ENCODE measurements at regions not wholly inside any gene's neighbourhood (a gene's known extent, or its start where the extent isn't known, plus 50 kb on each side); places are given as distances from the start of the nearest gene placed in this dataset.

DNA sequence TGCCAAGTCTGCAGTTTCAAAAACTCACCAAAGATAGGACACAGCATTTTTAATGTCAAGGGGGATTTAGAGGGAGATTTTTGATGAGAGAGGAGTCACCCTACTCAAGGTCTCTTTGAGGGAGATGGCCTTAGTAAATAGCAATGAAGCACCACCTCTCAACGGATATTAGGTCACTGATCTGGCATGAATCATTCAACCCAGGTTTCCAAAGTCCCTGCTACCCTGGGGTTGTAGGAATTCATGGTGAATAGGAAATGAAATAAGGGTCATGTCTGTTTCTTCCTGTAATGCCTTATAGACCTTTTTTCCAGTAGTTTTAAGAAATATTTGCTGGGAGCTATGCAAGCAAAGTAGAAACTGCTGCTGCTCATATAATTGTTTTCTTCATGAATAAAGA, 2154.9 kb downstream of the LRRC4C start:
- no peaks in the 10 kb centered on the region for H3K36me3 ChIP-seq
- no peak for DNase-seq
- H3K27me3 ChIP-seq, result no peaks in the 10 kb centered on the region
- TF ChIP-seq, protein P1, sequence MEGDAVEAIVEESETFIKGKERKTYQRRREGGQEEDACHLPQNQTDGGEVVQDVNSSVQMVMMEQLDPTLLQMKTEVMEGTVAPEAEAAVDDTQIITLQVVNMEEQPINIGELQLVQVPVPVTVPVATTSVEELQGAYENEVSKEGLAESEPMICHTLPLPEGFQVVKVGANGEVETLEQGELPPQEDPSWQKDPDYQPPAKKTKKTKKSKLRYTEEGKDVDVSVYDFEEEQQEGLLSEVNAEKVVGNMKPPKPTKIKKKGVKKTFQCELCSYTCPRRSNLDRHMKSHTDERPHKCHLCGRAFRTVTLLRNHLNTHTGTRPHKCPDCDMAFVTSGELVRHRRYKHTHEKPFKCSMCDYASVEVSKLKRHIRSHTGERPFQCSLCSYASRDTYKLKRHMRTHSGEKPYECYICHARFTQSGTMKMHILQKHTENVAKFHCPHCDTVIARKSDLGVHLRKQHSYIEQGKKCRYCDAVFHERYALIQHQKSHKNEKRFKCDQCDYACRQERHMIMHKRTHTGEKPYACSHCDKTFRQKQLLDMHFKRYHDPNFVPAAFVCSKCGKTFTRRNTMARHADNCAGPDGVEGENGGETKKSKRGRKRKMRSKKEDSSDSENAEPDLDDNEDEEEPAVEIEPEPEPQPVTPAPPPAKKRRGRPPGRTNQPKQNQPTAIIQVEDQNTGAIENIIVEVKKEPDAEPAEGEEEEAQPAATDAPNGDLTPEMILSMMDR (IDR thresholded peaks at IDR 0.05), result no peak
- TF ChIP-seq POLR2A (IDR thresholded peaks at IDR 0.05), result no peak
- TF ChIP-seq POLR2AphosphoS5 (IDR thresholded peaks at IDR 0.05), result no peak
- TF ChIP-seq EP300 (IDR thresholded peaks at IDR 0.05), result no peak
- intact Hi-C loops (cut with DNase I; ENCODE audit: low total_unique reads), result no loop called here
- no peaks in the 10 kb centered on the region for H3K4me1 ChIP-seq
- H3K4me3 ChIP-seq, result no peak overlapping the region
- 44 to 61% (median 52%) methylated on average over 1 of the region's 1 CpG for WGBS, 5 donors
- H3K27ac ChIP-seq, result no peak overlapping the region
- peaks cover 0 to 6% (median 0%) of the 10 kb centered on the region in 4 donors for H3K9me3 ChIP-seq

DNA sequence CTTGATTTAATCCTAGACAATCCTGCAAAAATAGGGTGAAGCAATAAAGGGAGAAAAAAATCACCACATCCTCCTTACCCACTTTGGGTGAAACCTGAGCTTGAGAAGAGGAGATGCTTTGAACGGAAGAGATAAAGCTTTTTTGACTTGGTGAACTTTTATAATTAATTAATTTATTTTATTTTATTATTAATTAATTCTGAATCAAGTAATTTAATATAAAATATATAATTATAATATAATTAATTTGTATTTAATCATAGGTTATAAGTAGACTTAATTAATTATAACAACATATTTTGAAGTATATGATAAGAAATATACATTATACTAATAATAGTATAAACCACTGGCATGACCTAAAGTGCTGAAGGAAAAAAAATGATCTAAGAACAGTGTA, 2164.8 kb downstream of the LRRC4C start:
- no peaks in the 10 kb centered on the region for H3K4me1 ChIP-seq
- H3K27ac ChIP-seq, result no peak overlapping the region
- H3K9me3 ChIP-seq, result peaks cover 0 to 14% (median 3%) of the 10 kb centered on the region in 4 donors
- no peaks in the 10 kb centered on the region for H3K27me3 ChIP-seq
- TF ChIP-seq EP300 (IDR thresholded peaks at IDR 0.05) (no peak), POLR2A (IDR thresholded peaks at IDR 0.05) (no peak), POLR2AphosphoS5 (IDR thresholded peaks at IDR 0.05) (no peak)
- TF ChIP-seq, protein P1 (IDR thresholded peaks at IDR 0.05), result no peak
- no peaks in the 10 kb centered on the region for H3K36me3 ChIP-seq
- WGBS, 5 donors, result 77 to 98% (median 90%) methylated on average over 1 of the region's 1 CpG
- intact Hi-C loops (cut with DNase I; ENCODE audit: low total_unique reads), result no loop called here
- no peak overlapping the region for H3K4me3 ChIP-seq
- DNase-seq, result no peak

DNA sequence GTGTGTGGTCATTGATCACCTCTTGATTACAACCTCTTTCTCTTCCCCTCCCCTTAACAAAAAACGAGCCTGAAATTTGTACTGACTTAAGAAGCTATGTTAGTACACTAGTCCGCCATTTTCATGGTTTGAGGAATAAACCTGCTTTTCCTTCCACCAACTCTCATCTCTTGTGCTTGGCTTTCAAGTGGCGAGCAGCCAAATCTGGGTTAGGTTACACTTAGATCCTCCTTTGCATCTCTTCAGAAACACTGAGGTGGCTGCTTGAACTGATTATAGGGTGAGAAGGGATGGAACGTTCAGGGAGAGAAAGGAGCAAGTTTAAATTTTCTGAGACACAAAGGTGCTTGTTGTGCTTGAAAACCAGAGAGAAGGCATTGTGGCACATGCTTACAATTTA, 2171.4 kb downstream of the LRRC4C start:
- Histone ChIP-seq H3K36me3 (no peaks in the 10 kb centered on the region), H3K9me3 (peaks cover 0 to 20% (median 8%) of the 10 kb centered on the region in 4 donors), H3K27ac (no peak overlapping the region), H3K4me3 (no peak overlapping the region), H3K27me3 (no peaks in the 10 kb centered on the region), H3K4me1 (no peaks in the 10 kb centered on the region)
- intact Hi-C loops (cut with DNase I; ENCODE audit: low total_unique reads), result no loop called here
- 70 to 80% (median 71%) methylated on average over 4 of the region's 4 CpGs for WGBS, 5 donors
- TF ChIP-seq POLR2A (IDR thresholded peaks at IDR 0.05), result no peak
- no peak for DNase-seq

DNA sequence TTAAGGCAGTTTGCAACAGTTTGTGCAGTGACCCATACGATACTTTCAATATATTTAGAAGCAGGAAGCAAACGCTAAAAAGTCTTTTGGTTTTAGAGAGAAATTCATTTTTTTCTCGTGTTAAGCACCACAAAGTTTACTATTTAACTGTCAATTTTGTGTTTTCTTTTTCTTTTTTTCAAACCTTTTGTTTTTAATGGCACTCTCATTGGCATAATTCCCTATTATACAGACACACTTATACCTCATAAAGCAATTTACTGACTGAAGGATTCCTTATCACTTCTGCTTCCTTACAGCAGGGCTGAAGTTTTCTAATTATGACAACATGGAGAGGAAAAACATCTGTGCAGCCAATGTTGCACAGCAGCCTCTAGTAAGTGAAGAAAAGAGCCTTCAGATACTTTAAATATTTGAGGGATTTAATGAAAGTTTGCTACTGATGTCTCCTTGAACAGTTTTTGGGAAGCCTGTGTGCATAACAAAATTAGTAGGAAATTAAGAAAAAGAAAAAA, 2191.2 kb downstream of the LRRC4C start:
- WGBS, 5 donors, result 32 to 45% (median 41%) methylated on average over 3 of the region's 3 CpGs
- peak in 1 of 2 donors; percentile 16 for DNase-seq
- TF ChIP-seq POLR2A (IDR thresholded peaks at IDR 0.05), result no peak
- TF ChIP-seq EP300 (IDR thresholded peaks at IDR 0.05), result no peak
- TF ChIP-seq, protein P1 (IDR thresholded peaks at IDR 0.05), result no peak
- TF ChIP-seq POLR2AphosphoS5 (IDR thresholded peaks at IDR 0.05), result no peak
- no peaks in the 10 kb centered on the region for H3K9me3 ChIP-seq
- H3K4me1 ChIP-seq, result no peaks in the 10 kb centered on the region
- no peak overlapping the region for H3K27ac ChIP-seq
- intact Hi-C loops (cut with DNase I; ENCODE audit: low total_unique reads), result no loop called here
- H3K27me3 ChIP-seq, result no peaks in the 10 kb centered on the region
- H3K4me3 ChIP-seq, result no peak overlapping the region
- H3K36me3 ChIP-seq, result no peaks in the 10 kb centered on the region

DNA sequence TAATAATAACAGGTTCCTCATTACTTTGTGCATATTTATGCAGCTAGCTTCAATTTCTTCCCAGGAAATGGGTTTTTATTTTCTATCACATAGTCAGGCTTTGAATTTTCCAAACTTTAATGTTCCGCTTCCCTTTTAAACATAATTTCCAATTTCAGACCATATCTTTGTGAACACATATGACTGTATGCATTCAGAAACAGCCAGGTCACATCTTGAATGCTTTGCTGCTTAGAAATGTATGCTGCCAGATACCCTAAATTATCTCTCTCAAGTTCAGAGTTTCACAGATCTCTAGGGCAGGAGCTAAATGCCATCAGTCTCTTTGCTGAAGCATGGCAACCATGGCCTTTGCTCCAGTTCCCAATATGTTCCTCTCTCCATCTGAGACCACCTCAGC, 2203.8 kb downstream of the LRRC4C start:
- TF ChIP-seq POLR2AphosphoS5 (IDR thresholded peaks at IDR 0.05) (no peak), EP300 (IDR thresholded peaks at IDR 0.05) (no peak), POLR2A (IDR thresholded peaks at IDR 0.05) (no peak)
- TF ChIP-seq, protein P1 (IDR thresholded peaks at IDR 0.05), result no peak
- WGBS, 5 donors, result 94 to 100% (median 97%) methylated on average over 1 of the region's 1 CpG

More for the DNA sequence above, 2203.8 kb downstream of the LRRC4C start:
- H3K27me3 ChIP-seq, result no peaks in the 10 kb centered on the region
- intact Hi-C loops (cut with DNase I; ENCODE audit: low total_unique reads), result no loop called here
- H3K36me3 ChIP-seq, result no peaks in the 10 kb centered on the region
- no peak overlapping the region for H3K4me3 ChIP-seq
- peaks cover 7 to 30% (median 23%) of the 10 kb centered on the region in 4 donors for H3K9me3 ChIP-seq
- H3K4me1 ChIP-seq, result no peaks in the 10 kb centered on the region
- H3K27ac ChIP-seq, result no peak overlapping the region
- no peak for DNase-seq

Data from stomach (tissue), 8 donors.